Neuronal stem cell (in vitro differentiated cells): ENCODE measurements at regions not wholly inside any gene's neighbourhood (a gene's known extent, or its start where the extent isn't known, plus 50 kb on each side); places are given as distances from the start of the nearest gene placed in this dataset.

ENCODE experiments used
- DNase-seq: peaks from one replicate; pipeline ENCODE4 v3.0.0-alpha.2; 2013; ENCODE audit warnings: low spot score
- H2AFZ ChIP-seq: one replicate; pipeline ENCODE4 v1.6.1; 2013; ENCODE audit warnings: mild to moderate bottlenecking, low read length, inconsistent platforms
- H2AK5ac ChIP-seq: 2 replicates; pipeline ENCODE4 v1.6.1; 2013; ENCODE audit warnings: low read depth, mild to moderate bottlenecking, inconsistent platforms, low read length, moderate library complexity, mixed read lengths
- H2BK120ac ChIP-seq: 2 replicates; pipeline ENCODE4 v1.6.1; 2013; ENCODE audit warnings: low read depth, mild to moderate bottlenecking, inconsistent platforms, low read length, moderate library complexity, mixed read lengths
- H2BK12ac ChIP-seq: one replicate; pipeline ENCODE4 v1.6.1; 2013; ENCODE audit warnings: low read length, inconsistent platforms
- H2BK15ac ChIP-seq: 2 replicates; pipeline ENCODE4 v1.6.1; 2013; ENCODE audit warnings: mild to moderate bottlenecking, low read length, inconsistent platforms, mixed read lengths
- H2BK5ac ChIP-seq: one replicate; pipeline ENCODE4 v1.6.1; 2013; ENCODE audit warnings: inconsistent platforms, mild to moderate bottlenecking, low read length, moderate library complexity
- H3K14ac ChIP-seq: one replicate; pipeline ENCODE4 v1.6.1; 2013; ENCODE audit warnings: low read length, inconsistent platforms
- H3K18ac ChIP-seq: 2 replicates; pipeline ENCODE4 v1.6.1; 2013; ENCODE audit warnings: low read length, inconsistent platforms
- H3K23ac ChIP-seq: 2 replicates; pipeline ENCODE4 v1.6.1; 2013; ENCODE audit warnings: low read depth, mild to moderate bottlenecking, mixed read lengths, low read length, inconsistent platforms; ENCODE audit not compliant: poor library complexity
- H3K27ac ChIP-seq: replicated peaks from 3 replicates; pipeline ENCODE4 v1.5.1; 2013; ENCODE audit warnings: low read length, inconsistent platforms
- H3K27me3 ChIP-seq, 3 experiments: 2 replicates each; pipeline ENCODE4 v1.6.1; 2013; ENCODE audit warnings: low read length in 3 of 3, mild to moderate bottlenecking in 2 of 3, inconsistent platforms in 1 of 3, low read depth in 1 of 3, mixed read lengths in 1 of 3, moderate library complexity in 1 of 3; ENCODE audit not compliant: control insufficient read depth in 3 of 3, insufficient read depth in 3 of 3
- H3K36me3 ChIP-seq, 2 donors: replicated peaks in 1 of 2; 2 replicates each; pipeline ENCODE4 v1.6.1; 2013; ENCODE audit warnings: low read length in 2 of 2; ENCODE audit not compliant: control insufficient read depth in 2 of 2, insufficient read depth in 2 of 2
- H3K4ac ChIP-seq: 2 replicates; pipeline ENCODE4 v1.6.1; 2013; ENCODE audit warnings: inconsistent platforms, mild to moderate bottlenecking, low read length, moderate library complexity
- H3K4me1 ChIP-seq, 2 donors: 1 replicate in 1 of 2; 2 replicates in 1 of 2; pipeline ENCODE4 v1.6.1; 2013; ENCODE audit warnings: low read length in 2 of 2, low read depth in 1 of 2; ENCODE audit not compliant: control insufficient read depth in 2 of 2, insufficient read depth in 1 of 2
- H3K4me2 ChIP-seq: one replicate; pipeline ENCODE4 v1.6.1; 2013; ENCODE audit warnings: mild to moderate bottlenecking, low read length, inconsistent platforms; ENCODE audit not compliant: insufficient read depth, poor library complexity, severe bottlenecking
- H3K4me3 ChIP-seq, 2 donors: 2 replicates each; pipeline ENCODE4 v1.5.1; 2013; ENCODE audit warnings: low read length in 2 of 2, mild to moderate bottlenecking in 2 of 2, inconsistent platforms in 1 of 2, moderate library complexity in 1 of 2
- H3K79me1 ChIP-seq: one replicate; pipeline ENCODE4 v1.6.1; 2013; ENCODE audit warnings: low read depth, mild to moderate bottlenecking, inconsistent platforms, low read length, moderate library complexity
- H3K9ac ChIP-seq: one replicate; pipeline ENCODE4 v1.6.1; 2013; ENCODE audit warnings: mild to moderate bottlenecking, low read depth, low read length, inconsistent platforms; ENCODE audit not compliant: poor library complexity
- H3K9me3 ChIP-seq, 2 donors: replicated peaks in 1 of 2; 2 replicates each; pipeline versions ENCODE3 to v1.6.1; 2013; ENCODE audit warnings: low read length in 2 of 2, mild to moderate bottlenecking in 2 of 2, inconsistent platforms in 1 of 2, low read depth in 1 of 2, mixed read lengths in 1 of 2, moderate library complexity in 1 of 2; ENCODE audit not compliant: control insufficient read depth in 2 of 2, insufficient read depth in 1 of 2
- H4K8ac ChIP-seq: one replicate; pipeline ENCODE4 v1.6.1; 2013; ENCODE audit warnings: low read depth, mild to moderate bottlenecking, inconsistent platforms, low read length, moderate library complexity
- H4K91ac ChIP-seq: one replicate; pipeline ENCODE4 v1.6.1; 2013; ENCODE audit warnings: low read length, low read depth, mild to moderate bottlenecking, inconsistent platforms; ENCODE audit not compliant: poor library complexity
- WGBS, 2 donors: extraction: QIAGEN DNeasy Blood & Tissue Kit; methylation state at CpG; one replicate each; pipeline ENCODE4 v1.1.7; 2013; ENCODE audit warnings: missing lambda C conversion rate in 2 of 2, mixed read lengths in 1 of 2; ENCODE audit not compliant: insufficient read length in 2 of 2, insufficient replicate concordance in 1 of 2; ENCODE audit errors: extremely low coverage in 2 of 2; 5-methylcytosine and 5-hydroxymethylcytosine counted together

GRCh38 chr13:97548711-97549110 lies 114.7 kb downstream of the RAP2A start:
- no peaks in the 10 kb centered on the region for H3K27me3 ChIP-seq
- no peak overlapping the region for H2BK15ac ChIP-seq
- no CpG with 5 or more reads among the region's 4 CpGs for WGBS, 2 donors
- H4K91ac ChIP-seq, result no peak overlapping the region
- H3K9me3 ChIP-seq, result no peaks in the 10 kb centered on the region
- no peaks in the 10 kb centered on the region for H3K79me1 ChIP-seq
- H2AFZ ChIP-seq, result no peak overlapping the region
- no peak overlapping the region for H2AK5ac ChIP-seq
- no peak overlapping the region for H3K4ac ChIP-seq
- H3K9ac ChIP-seq, result no peak overlapping the region
- no peak overlapping the region for H2BK5ac ChIP-seq
- H3K4me3 ChIP-seq, result no peak overlapping the region
- no peak for DNase-seq
- no peak overlapping the region for H4K8ac ChIP-seq
- no peak overlapping the region for H3K23ac ChIP-seq
- H2BK12ac ChIP-seq, result no peak overlapping the region
- no peak overlapping the region for H3K4me2 ChIP-seq
- H3K36me3 ChIP-seq, result no peaks in the 10 kb centered on the region
- H3K27ac ChIP-seq, result no peak overlapping the region
- H3K18ac ChIP-seq, result peak overlapping the region; percentile 9
- H2BK120ac ChIP-seq, result no peak overlapping the region
- no peak overlapping the region for H3K14ac ChIP-seq
- H3K4me1 ChIP-seq, result peaks cover 0 to 10% of the 10 kb centered on the region in 2 donors

GRCh38 chr13:97549201-97549600 lies 115.2 kb downstream of the RAP2A start:
- no peak overlapping the region for H3K9ac ChIP-seq
- H4K8ac ChIP-seq, result no peak overlapping the region
- no peak overlapping the region for H2BK15ac ChIP-seq
- H2BK12ac ChIP-seq, result no peak overlapping the region
- H3K27me3 ChIP-seq, result no peaks in the 10 kb centered on the region
- H3K4ac ChIP-seq, result no peak overlapping the region
- no peak overlapping the region for H2BK120ac ChIP-seq
- H3K36me3 ChIP-seq, result no peaks in the 10 kb centered on the region
- H2AK5ac ChIP-seq, result no peak overlapping the region
- H3K14ac ChIP-seq, result no peak overlapping the region
- no peak overlapping the region for H3K23ac ChIP-seq
- no peak overlapping the region for H4K91ac ChIP-seq
- no peak for DNase-seq
- H3K79me1 ChIP-seq, result no peaks in the 10 kb centered on the region
- WGBS, 2 donors, result no CpG with 5 or more reads among the region's 1 CpG
- no peak overlapping the region for H3K4me2 ChIP-seq
- peaks cover 0 to 7% of the 10 kb centered on the region in 2 donors for H3K4me1 ChIP-seq
- H3K9me3 ChIP-seq, result no peaks in the 10 kb centered on the region
- no peak overlapping the region for H3K27ac ChIP-seq
- no peak overlapping the region for H2BK5ac ChIP-seq
- H2AFZ ChIP-seq, result no peak overlapping the region
- peak overlapping the region; percentile 9 for H3K18ac ChIP-seq
- no peak overlapping the region for H3K4me3 ChIP-seq

GRCh38 chr13:97554496-97554895 lies 120.5 kb downstream of the RAP2A start:
- H3K9me3 ChIP-seq, result no peaks in the 10 kb centered on the region
- no CpG with 5 or more reads among the region's 2 CpGs for WGBS, 2 donors
- no peaks in the 10 kb centered on the region for H3K79me1 ChIP-seq
- no peak overlapping the region for H2BK5ac ChIP-seq
- no peak for DNase-seq
- no peak overlapping the region for H4K8ac ChIP-seq
- H3K36me3 ChIP-seq, result no peaks in the 10 kb centered on the region
- H3K27me3 ChIP-seq, result no peaks in the 10 kb centered on the region
- H2BK120ac ChIP-seq, result no peak overlapping the region
- no peak overlapping the region for H3K4me2 ChIP-seq
- no peak overlapping the region for H3K4me3 ChIP-seq
- no peak overlapping the region for H4K91ac ChIP-seq
- no peak overlapping the region for H3K4ac ChIP-seq
- no peak overlapping the region for H3K14ac ChIP-seq
- H2BK12ac ChIP-seq, result no peak overlapping the region
- no peak overlapping the region for H3K27ac ChIP-seq
- H2BK15ac ChIP-seq, result no peak overlapping the region
- no peak overlapping the region for H2AFZ ChIP-seq
- no peak overlapping the region for H3K9ac ChIP-seq
- H3K4me1 ChIP-seq, result peaks cover 0 to 2% of the 10 kb centered on the region in 2 donors
- no peak overlapping the region for H3K18ac ChIP-seq
- H3K23ac ChIP-seq, result no peak overlapping the region
- no peak overlapping the region for H2AK5ac ChIP-seq

GRCh38 chr13:97555034-97555433 lies 121.1 kb downstream of the RAP2A start:
- no peak overlapping the region for H2AK5ac ChIP-seq
- no peak overlapping the region for H2BK120ac ChIP-seq
- no peak overlapping the region for H3K9ac ChIP-seq
- H4K91ac ChIP-seq, result no peak overlapping the region
- no peaks in the 10 kb centered on the region for H3K9me3 ChIP-seq
- H3K36me3 ChIP-seq, result no peaks in the 10 kb centered on the region
- H2AFZ ChIP-seq, result no peak overlapping the region
- H2BK15ac ChIP-seq, result no peak overlapping the region
- DNase-seq, result no peak
- H3K4ac ChIP-seq, result no peak overlapping the region
- H2BK5ac ChIP-seq, result no peak overlapping the region
- no peak overlapping the region for H3K23ac ChIP-seq
- no peak overlapping the region for H3K18ac ChIP-seq
- no peaks in the 10 kb centered on the region for H3K79me1 ChIP-seq
- H3K4me1 ChIP-seq, result peaks cover 0 to 2% of the 10 kb centered on the region in 2 donors
- H3K4me3 ChIP-seq, result no peak overlapping the region
- H2BK12ac ChIP-seq, result no peak overlapping the region
- H3K27me3 ChIP-seq, result no peaks in the 10 kb centered on the region
- no peak overlapping the region for H3K4me2 ChIP-seq
- H3K27ac ChIP-seq, result no peak overlapping the region
- H4K8ac ChIP-seq, result no peak overlapping the region
- no CpG with 5 or more reads among the region's 1 CpG for WGBS, 2 donors
- no peak overlapping the region for H3K14ac ChIP-seq
